Astrocyte (in vitro differentiated cells and primary cell): ENCODE measurements at regions not wholly inside any gene's neighbourhood (a gene's known extent, or its start where the extent isn't known, plus 50 kb on each side); places are given as distances from the start of the nearest gene placed in this dataset.
"Not testable (repeated sequence)": the region's sequence is repeated elsewhere in the genome, so short reads cannot be mapped to it uniquely, and the experiment has no call there.

Experiments used
- DNase-seq: peaks from one replicate; pipeline ENCODE4 v3.0.0-alpha.2; 2010; ENCODE audit warnings: low read depth
- FAIRE-seq: peaks from 2 replicates; lab custom pipeline; 2011; peaks lifted over from hg19 to GRCh38; lab: Jason Lieb, UNC
- H2AFZ ChIP-seq: 2 replicates; pipeline ENCODE4 v1.6.0; 2012; ENCODE audit warnings: low read depth, low read length, inconsistent platforms
- H3K27ac ChIP-seq: 2 replicates; pipeline ENCODE4 v1.5.1; 2011; ENCODE audit warnings: low read depth, low read length, inconsistent platforms
- H3K27me3 ChIP-seq: 2 replicates; pipeline ENCODE4 v1.6.0; 2011; ENCODE audit warnings: low read length, inconsistent platforms; ENCODE audit not compliant: insufficient read depth
- H3K36me3 ChIP-seq: 2 replicates; pipeline ENCODE4 v1.5.1; 2011; ENCODE audit warnings: low read length, inconsistent platforms; ENCODE audit not compliant: insufficient read depth
- H3K4me1 ChIP-seq: 2 replicates; pipeline ENCODE4 v1.5.1; 2011; ENCODE audit warnings: low read length, inconsistent platforms; ENCODE audit not compliant: insufficient read depth
- H3K4me2 ChIP-seq: 2 replicates; pipeline ENCODE4 v1.6.0; 2012; ENCODE audit warnings: low read length, inconsistent platforms
- H3K4me3 ChIP-seq: 2 replicates; pipeline ENCODE4 v1.5.1; 2011; ENCODE audit warnings: low read depth, mild to moderate bottlenecking, low read length, inconsistent platforms; ENCODE audit not compliant: insufficient read depth
- H3K79me2 ChIP-seq: 2 replicates; pipeline ENCODE4 v1.6.0; 2012; ENCODE audit warnings: mild to moderate bottlenecking, low read length, inconsistent platforms; ENCODE audit not compliant: insufficient read depth
- H3K9ac ChIP-seq: 2 replicates; pipeline ENCODE4 v1.6.0; 2012; ENCODE audit warnings: mild to moderate bottlenecking, low read length, inconsistent platforms
- H3K9me3 ChIP-seq: 2 replicates; pipeline ENCODE4 v1.5.1; 2012; ENCODE audit warnings: low read depth, mild to moderate bottlenecking, low read length, inconsistent platforms; ENCODE audit not compliant: insufficient read depth
- H4K20me1 ChIP-seq: 2 replicates; pipeline ENCODE4 v1.6.0; 2012; ENCODE audit warnings: low read length, inconsistent platforms; ENCODE audit not compliant: insufficient read depth
- H3K27ac Mint-ChIP-seq: one replicate; pipeline ENCODE4 v1.8.0; 2021; ENCODE audit warnings: mild to moderate bottlenecking, mixed read lengths; ENCODE audit not compliant: unreplicated experiment
- H3K27me3 Mint-ChIP-seq: one replicate; pipeline ENCODE4 v1.8.0; 2021; ENCODE audit warnings: low read depth, mixed read lengths; ENCODE audit not compliant: unreplicated experiment
- H3K36me3 Mint-ChIP-seq: one replicate; pipeline ENCODE4 v1.8.0; 2021; ENCODE audit warnings: low read depth, mixed read lengths; ENCODE audit not compliant: unreplicated experiment
- H3K4me1 Mint-ChIP-seq: one replicate; pipeline ENCODE4 v1.8.0; 2021; ENCODE audit warnings: low read depth, mixed read lengths; ENCODE audit not compliant: unreplicated experiment
- H3K4me3 Mint-ChIP-seq: one replicate; pipeline ENCODE4 v1.8.0; 2021; ENCODE audit warnings: mild to moderate bottlenecking, moderate library complexity, mixed read lengths; ENCODE audit not compliant: unreplicated experiment
- H3K9me3 Mint-ChIP-seq: one replicate; pipeline ENCODE4 v1.8.0; 2021; ENCODE audit warnings: mild to moderate bottlenecking, mixed read lengths; ENCODE audit not compliant: unreplicated experiment
- EZH2 ChIP-seq: IDR thresholded peaks from 2 replicates; pipeline ENCODE4 v1.6.1; 2012; ENCODE audit warnings: mild to moderate bottlenecking, low read length, inconsistent platforms; ENCODE audit not compliant: insufficient read depth
- TF ChIP-seq, protein P1 (sequence below): IDR thresholded peaks from 2 replicates; pipeline ENCODE4 v1.5.1; 2011; ENCODE audit warnings: low read depth, mild to moderate bottlenecking, inconsistent platforms, low read length, moderate library complexity; ENCODE audit not compliant: insufficient read depth

DNA sequence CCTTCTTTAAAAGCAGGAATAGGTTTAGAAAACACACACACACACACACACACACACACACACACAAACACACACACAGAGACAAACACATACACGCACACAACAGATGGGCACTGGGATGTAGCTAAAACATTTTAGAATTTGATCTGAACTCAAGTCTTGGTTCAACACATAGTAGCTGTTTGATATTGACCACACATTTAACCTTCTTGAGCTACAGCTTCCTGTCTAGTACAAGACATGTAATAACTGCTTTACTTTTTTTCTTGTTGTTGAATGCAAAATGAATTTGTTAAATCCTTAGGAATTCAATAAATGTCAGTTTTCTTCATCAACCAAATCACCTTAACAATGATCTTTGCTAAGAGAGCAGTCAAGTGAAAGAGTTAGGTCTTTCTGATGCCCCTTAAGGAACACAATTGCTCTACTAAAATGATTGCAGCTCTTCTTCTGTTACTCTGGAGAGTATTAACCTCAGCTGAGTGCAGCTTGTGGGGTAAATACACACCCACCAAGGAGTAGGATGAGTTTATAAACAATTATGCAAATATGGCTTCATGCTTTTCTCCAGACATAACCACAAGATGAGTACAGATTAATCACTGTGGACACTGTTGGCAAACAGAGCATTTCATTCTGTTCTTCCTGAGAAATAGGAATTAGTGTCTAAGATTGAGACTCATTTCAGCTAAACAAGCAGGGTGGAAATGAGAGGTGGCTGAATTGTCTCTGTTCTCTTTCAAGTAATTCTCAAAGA, 302.9 kb upstream of the PAPPA start:
- Mint-ChIP-seq H3K4me1 (peaks cover 39% of the 10 kb centered on the region), H3K9me3 (no peaks in the 10 kb centered on the region), H3K27me3 (no peaks in the 10 kb centered on the region), H3K4me3 (no peak overlapping the region), H3K36me3 (no peaks in the 10 kb centered on the region), H3K27ac (peak overlapping the region; percentile 55)
- Histone ChIP-seq H3K27ac (no peak overlapping the region), H3K36me3 (no peaks in the 10 kb centered on the region), H3K27me3 (no peaks in the 10 kb centered on the region), H2AFZ (no peak overlapping the region), H3K79me2 (no peaks in the 10 kb centered on the region), H4K20me1 (no peaks in the 10 kb centered on the region), H3K4me3 (no peak overlapping the region), H3K4me2 (no peak overlapping the region), H3K9me3 (no peaks in the 10 kb centered on the region), H3K4me1 (peaks cover 3% of the 10 kb centered on the region), H3K9ac (no peak overlapping the region)
- DNase-seq: peak; percentile 80
- FAIRE-seq: peak; percentile 54
- TF ChIP-seq, protein P1, sequence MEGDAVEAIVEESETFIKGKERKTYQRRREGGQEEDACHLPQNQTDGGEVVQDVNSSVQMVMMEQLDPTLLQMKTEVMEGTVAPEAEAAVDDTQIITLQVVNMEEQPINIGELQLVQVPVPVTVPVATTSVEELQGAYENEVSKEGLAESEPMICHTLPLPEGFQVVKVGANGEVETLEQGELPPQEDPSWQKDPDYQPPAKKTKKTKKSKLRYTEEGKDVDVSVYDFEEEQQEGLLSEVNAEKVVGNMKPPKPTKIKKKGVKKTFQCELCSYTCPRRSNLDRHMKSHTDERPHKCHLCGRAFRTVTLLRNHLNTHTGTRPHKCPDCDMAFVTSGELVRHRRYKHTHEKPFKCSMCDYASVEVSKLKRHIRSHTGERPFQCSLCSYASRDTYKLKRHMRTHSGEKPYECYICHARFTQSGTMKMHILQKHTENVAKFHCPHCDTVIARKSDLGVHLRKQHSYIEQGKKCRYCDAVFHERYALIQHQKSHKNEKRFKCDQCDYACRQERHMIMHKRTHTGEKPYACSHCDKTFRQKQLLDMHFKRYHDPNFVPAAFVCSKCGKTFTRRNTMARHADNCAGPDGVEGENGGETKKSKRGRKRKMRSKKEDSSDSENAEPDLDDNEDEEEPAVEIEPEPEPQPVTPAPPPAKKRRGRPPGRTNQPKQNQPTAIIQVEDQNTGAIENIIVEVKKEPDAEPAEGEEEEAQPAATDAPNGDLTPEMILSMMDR: no peak
- no peak for TF ChIP-seq EZH2

DNA sequence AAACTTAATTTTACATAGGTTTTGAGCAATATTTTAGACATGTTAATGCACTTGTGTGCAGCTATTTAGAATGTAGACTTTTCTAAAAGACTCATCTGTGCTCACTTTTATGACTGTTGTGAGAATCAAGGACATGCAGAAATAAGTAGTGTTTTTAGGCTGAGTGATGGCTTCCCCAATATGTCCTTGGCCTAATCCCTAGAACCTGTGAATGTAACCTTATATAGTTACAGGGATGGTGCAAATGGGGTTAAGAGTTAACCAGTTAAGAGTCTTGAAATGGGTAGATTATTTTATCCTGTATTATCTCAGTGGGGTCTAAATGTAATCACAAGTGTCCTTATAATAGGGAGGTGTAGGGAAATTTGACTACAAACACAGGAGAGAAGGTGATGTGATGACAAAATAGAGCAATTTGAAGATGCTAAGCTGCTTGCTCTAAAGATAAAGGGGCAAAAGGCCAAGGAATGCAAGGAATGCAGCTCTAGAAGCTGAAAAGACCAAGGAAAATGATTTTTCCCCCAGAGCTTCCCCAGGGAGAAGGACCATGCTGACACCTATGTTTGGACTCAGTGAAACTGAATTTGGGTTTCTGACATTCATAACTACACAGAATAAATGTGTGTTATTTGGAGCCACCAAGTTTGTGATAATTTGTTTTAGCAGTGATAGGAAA, 298.0 kb upstream of the PAPPA start:
- no peak for DNase-seq
- no peak overlapping the region for H2AFZ ChIP-seq
- H3K4me1 Mint-ChIP-seq: peaks cover 15% of the 10 kb centered on the region
- H3K4me1 ChIP-seq: no peaks in the 10 kb centered on the region
- H3K9ac ChIP-seq: no peak overlapping the region
- no peaks in the 10 kb centered on the region for H3K79me2 ChIP-seq
- peaks cover 3% of the 10 kb centered on the region for H3K9me3 Mint-ChIP-seq
- no peaks in the 10 kb centered on the region for H3K36me3 Mint-ChIP-seq
- no peak overlapping the region for H3K27ac ChIP-seq
- no peaks in the 10 kb centered on the region for H3K27me3 Mint-ChIP-seq
- no peak overlapping the region for H3K4me2 ChIP-seq
- H3K36me3 ChIP-seq: no peaks in the 10 kb centered on the region
- H3K4me3 Mint-ChIP-seq: no peak overlapping the region
- no peak overlapping the region for H3K27ac Mint-ChIP-seq
- peak; percentile 39 for FAIRE-seq
- H3K9me3 ChIP-seq: no peaks in the 10 kb centered on the region
- H4K20me1 ChIP-seq: no peaks in the 10 kb centered on the region
- H3K4me3 ChIP-seq: no peak overlapping the region
- no peaks in the 10 kb centered on the region for H3K27me3 ChIP-seq
- TF ChIP-seq, protein P1: no peak
- TF ChIP-seq EZH2: no peak

DNA sequence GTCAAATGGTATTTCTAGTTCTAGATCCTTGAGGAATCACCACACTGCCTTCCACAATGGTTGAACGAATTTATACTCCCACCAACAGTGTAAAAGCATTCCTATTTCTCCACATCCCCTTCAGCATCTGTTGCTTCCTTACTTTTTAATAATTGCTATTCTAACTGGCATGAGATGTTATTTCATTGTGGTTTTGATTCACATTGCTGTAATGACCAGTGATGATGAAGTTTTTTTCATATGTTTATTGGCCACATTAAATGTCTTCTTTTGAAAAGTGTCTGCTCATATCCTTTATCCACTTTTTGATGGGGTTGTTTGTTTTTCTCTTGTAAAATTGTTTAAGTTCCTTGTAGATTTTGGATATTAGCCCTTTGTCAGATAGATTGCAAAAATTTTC, 295.2 kb upstream of the PAPPA start:
- DNase-seq, FAIRE-seq, H3K4me1 Mint-ChIP-seq: not testable (repeated sequence)

More for the DNA sequence above, 295.2 kb upstream of the PAPPA start:
- H3K9ac ChIP-seq, H3K79me2 ChIP-seq, H3K27me3 Mint-ChIP-seq, H2AFZ ChIP-seq, H3K4me1 ChIP-seq, H3K4me3 ChIP-seq, H4K20me1 ChIP-seq, H3K27ac Mint-ChIP-seq, H3K4me2 ChIP-seq, H3K9me3 Mint-ChIP-seq, H3K27ac ChIP-seq, H3K9me3 ChIP-seq, H3K27me3 ChIP-seq, H3K36me3 ChIP-seq, H3K4me3 Mint-ChIP-seq, H3K36me3 Mint-ChIP-seq: not testable (repeated sequence)
